HG02798 (cell line): ENCODE measurements at regions not wholly inside any gene's neighbourhood (a gene's known extent, or its start where the extent isn't known, plus 50 kb on each side); places are given as distances from the start of the nearest gene placed in this dataset.

Experiments used
- ATAC-seq: cut with Tn5 transposase; IDR thresholded peaks from one replicate; pipeline ENCODE4 v1.9.1; 2021; ENCODE audit warnings: mild to moderate bottlenecking; ENCODE audit not compliant: unreplicated experiment, poor library complexity

- ATAC-seq: no peak
These were observed 203.3 kb upstream of the KRR1 start for GRCh38 chr12:75714462-75715322.

- ATAC-seq: no peak
These were observed 202.0 kb upstream of the KRR1 start for GRCh38 chr12:75713434-75713833.

- ATAC-seq: no peak
These were observed 200.8 kb upstream of the KRR1 start for GRCh38 chr12:75712223-75712622.

- no peak for ATAC-seq
These were observed 199.9 kb upstream of the KRR1 start for GRCh38 chr12:75711271-75711670.

GRCh38 chr12:75710361-75711069 lies 199.1 kb upstream of the KRR1 start:
- no peak for ATAC-seq

GRCh38 chr12:75709503-75709902 lies 198.1 kb upstream of the KRR1 start:
- ATAC-seq: no peak

GRCh38 chr12:75708802-75709201 lies 197.4 kb upstream of the KRR1 start:
- no peak for ATAC-seq

- ATAC-seq: no peak
These were observed 196.6 kb upstream of the KRR1 start for GRCh38 chr12:75707983-75708382.

GRCh38 chr12:75706786-75707605 lies 195.6 kb upstream of the KRR1 start:
- no peak for ATAC-seq

- no peak for ATAC-seq
These were observed 194.6 kb upstream of the KRR1 start for GRCh38 chr12:75705749-75706711.

- no peak for ATAC-seq
These were observed 193.3 kb upstream of the KRR1 start for GRCh38 chr12:75704664-75705063.

- no peak for ATAC-seq
These were observed 192.8 kb upstream of the KRR1 start for GRCh38 chr12:75704208-75704607.

- ATAC-seq: no peak
These were observed 191.7 kb upstream of the KRR1 start for GRCh38 chr12:75703131-75703530.

GRCh38 chr12:75702477-75703093 lies 191.2 kb upstream of the KRR1 start:
- ATAC-seq: no peak

GRCh38 chr12:75701859-75702258 lies 190.4 kb upstream of the KRR1 start:
- no peak for ATAC-seq

GRCh38 chr12:75699728-75700496 lies 188.5 kb upstream of the KRR1 start:
- ATAC-seq: no peak

- ATAC-seq: no peak
These were observed 187.8 kb upstream of the KRR1 start for GRCh38 chr12:75699251-75699650.

- no peak for ATAC-seq
These were observed 186.6 kb upstream of the KRR1 start for GRCh38 chr12:75698052-75698451.

- no peak for ATAC-seq
These were observed 184.5 kb upstream of the KRR1 start for GRCh38 chr12:75695926-75696325.
